ENCODE measurements at regions not wholly inside any gene's neighbourhood (a gene's known extent, or its start where the extent isn't known, plus 50 kb on each side); places are given as distances from the start of the nearest gene placed in this dataset.

DNA sequence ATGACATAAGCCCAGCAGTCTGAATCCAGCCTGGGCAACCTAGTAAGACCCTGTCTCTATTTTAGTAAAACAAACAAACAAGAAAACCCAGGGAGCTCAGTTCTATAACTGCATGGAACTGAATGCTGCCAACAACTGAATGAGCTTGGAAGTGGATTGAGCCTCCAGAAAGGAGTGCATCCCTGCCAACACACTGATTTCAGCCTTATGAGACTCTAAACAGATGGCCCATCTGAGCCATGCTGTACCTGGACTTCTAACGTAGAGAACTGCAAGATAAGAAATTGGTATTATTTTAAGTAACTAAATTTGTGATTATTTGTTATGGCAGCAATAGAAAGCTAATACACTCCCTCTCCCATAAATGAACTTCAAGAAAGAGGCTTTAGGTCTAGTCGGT lies 150.4 kb upstream of the RAI14 start:
- DNase-seq (ENCODE audit: low spot score): no peak

DNA sequence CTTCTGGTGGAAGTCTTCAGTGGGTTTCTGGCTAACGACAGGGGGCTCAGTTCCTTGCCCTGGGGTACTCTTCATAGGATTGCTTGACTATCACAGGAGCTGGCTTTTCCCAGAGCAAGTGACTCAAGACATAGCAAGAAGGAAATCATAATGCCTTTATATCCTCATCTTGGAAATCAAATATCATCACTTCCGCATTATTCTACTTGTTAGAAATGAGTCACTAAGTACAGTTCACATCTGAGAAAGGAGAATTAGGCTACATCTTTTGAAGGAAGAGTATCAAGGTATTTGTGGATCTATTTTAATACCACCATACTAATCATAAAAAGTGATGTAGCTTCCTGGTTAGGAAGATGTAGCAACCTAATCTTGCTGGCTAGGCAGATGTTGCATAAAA lies 148.2 kb upstream of the RAI14 start:
- no peak for DNase-seq (ENCODE audit: low spot score)

DNA sequence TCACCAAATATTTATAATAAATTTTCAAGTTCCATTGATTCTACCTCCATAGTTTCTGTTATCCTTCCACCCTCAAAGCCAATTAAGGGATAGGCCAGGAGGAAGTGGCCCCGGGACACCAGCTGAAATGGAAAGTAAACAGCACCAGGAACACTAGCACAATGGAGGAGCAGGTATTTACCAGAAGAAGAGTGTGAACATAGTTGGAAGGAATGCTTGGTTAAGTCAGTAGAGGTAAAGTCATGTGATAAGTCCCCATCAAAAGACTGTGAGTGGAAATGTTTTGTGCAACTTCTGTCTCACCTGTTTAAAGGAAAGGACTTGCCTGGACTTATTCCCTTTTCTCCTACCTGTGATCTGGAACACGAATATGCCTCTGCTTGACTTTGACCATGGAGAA lies 146.7 kb upstream of the RAI14 start:
- DNase-seq (ENCODE audit: low spot score): no peak

DNA sequence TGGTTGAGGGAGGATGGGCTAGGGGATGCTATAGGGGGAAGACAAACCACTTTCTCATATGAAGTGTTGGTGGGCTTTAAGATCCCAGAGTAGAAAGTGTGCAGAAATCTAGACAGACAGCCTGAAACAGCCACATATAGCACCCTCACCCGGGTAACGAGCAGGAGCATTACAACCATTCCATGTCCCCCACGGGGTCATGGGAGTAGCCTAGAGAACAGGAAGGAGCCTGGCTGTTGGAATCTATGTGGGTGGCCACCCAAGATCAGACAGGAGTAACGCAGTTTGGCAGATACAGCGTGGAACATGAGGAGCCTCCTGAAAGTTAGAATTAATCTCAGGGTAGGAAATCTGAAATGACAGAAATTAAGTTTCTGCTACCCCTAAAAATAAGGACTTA lies 146.1 kb upstream of the RAI14 start:
- DNase-seq (ENCODE audit: low spot score): no peak

DNA sequence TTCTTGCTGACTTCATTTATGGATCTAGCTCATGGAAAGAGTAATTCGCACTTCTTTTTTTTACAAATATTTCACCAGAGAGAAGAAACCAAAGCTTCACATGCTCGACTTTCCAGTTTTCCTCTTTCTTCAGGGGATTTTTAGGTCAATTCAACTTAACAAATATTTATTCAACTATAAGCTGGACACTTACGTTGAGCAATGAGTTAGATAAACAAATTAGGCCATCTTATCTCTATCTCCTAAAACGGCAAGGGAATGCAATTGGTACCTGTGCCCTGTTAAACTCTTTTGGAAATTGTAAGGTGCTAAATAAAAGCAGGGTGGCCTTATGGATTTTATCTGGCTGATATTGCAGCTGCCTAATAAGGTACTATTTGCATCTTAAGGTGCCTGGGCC lies 145.1 kb upstream of the RAI14 start:
- no peak for DNase-seq (ENCODE audit: low spot score)

DNA sequence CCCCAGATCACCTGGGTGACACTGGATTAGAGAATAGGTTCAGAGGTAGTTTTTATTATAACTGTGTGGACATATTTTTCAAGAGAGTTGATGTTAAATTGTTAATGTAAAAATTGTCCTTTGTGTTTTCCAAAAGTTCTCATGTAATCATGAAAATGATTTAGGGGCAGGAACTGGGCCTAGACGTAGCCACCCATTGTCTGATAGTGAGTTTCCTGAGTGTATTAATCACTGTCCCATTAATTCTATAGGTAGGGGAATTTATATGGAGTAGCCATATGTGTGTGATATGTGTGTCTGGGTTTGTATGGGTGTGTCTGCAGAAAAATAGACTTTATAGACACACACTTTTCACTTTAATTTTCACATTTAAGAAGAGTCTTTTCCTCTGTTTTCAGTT lies 144.6 kb upstream of the RAI14 start:
- no peak for DNase-seq (ENCODE audit: low spot score)

DNA sequence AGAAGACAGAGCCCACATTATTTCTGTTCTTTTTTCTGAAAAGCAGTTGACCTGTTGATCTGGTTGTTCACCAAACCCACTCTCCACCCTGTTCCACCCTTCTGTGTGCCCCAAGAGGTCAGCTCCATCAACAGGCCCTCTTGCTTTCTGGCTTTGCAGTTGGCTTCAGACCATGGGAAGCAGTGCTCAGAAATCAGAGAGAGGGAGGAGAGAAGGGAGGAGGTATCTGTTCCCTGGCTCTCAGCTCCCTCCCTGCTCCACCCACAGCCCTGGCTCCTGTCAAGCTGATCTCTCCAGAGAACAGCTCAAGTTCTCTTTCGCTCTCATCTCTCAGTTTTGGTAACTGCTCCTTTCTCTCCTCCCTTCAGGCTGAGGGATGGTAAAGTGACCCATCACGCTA lies 144.2 kb upstream of the RAI14 start:
- peak; percentile 47 for DNase-seq (ENCODE audit: low spot score)

DNA sequence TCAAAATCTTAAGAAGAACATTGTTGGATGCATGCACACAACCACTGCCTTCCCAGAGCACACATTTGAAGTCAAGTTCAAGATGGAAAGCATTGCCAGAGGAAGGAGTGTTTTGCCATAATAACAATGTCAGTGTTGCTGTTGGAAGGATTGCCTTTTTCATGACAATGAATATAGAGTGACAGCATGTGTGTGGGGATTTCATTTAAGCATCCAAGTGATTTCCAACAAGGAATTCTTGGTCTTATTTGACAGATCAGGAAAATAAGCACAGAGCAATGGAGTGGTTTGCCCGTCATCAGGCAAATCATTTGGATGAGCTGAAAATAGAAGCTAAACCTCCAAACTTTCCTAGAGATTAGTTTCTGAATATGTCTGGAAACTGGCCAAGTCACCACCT lies 140.0 kb upstream of the RAI14 start:
- DNase-seq (ENCODE audit: low spot score): no peak

DNA sequence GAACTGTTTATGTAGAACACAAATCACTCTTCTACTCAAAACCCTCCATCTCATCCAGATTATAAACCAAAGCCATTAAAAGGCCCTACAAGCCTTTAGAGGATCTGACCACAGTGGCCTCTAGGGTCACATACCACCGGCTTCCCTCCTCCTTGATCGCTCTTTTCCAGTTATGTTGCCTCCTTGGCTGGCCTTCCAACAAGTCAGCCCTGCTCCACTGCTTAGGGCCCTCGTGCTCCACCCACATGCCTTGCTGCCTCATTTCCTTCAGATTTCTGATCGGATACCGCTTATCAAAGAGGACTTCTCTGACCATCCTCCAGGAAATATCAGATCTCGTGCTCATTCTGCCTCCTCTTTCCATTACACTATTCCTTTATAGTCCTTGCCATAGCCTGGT lies 139.4 kb upstream of the RAI14 start:
- DNase-seq (ENCODE audit: low spot score): no peak

DNA sequence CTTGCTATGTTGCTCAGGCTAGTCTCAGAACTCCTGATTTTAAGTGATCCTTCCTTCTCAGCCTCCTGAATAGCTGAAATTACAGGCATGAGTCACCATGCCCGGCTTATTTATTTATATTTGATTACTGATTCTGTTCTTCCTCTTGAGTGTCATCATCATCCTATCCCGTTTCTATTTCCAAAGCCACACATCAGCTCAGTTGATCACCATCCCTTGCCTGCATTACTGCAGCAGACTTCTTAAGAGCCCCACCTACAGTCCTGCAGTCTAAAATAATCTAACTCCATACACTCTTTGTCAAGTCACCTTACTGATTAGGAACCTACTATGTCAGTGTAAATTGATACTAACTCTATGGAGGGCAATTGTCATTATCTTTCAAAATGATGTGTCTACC lies 138.9 kb upstream of the RAI14 start:
- no peak for DNase-seq (ENCODE audit: low spot score)

DNA sequence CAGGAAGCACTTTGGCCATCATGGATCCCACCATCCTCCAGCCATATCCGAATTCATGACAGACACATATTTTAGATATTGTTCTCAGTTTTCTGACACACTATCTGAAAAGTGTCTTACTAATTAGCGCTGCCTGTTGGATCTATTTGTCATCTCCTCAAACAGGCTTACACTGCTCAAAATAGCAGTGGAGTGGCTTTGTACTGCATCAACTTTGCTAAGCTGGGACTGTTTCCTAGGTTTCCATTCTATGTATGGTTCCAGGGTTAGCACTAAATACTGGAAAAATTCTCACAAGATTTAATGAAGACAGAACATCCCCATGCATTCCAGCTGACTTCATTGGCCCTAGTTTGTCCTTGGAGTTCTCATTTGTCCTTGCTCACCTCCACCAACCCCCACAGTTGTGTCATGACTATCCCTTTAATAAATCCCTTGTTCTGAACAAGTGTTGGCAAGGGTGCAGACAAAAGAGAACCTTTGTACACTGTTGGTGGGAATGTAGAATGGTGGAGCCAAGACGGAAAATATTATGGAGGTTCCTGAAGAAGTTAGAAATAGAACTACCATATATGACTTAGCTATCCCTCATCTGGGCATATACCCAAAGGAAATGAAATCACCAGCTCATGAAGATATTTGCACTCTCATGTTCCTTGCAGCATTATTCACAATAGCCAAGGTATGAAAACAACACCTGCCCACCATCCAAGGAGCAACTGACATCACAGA lies 136.5 kb upstream of the RAI14 start:
- no peak for DNase-seq (ENCODE audit: low spot score)

DNA sequence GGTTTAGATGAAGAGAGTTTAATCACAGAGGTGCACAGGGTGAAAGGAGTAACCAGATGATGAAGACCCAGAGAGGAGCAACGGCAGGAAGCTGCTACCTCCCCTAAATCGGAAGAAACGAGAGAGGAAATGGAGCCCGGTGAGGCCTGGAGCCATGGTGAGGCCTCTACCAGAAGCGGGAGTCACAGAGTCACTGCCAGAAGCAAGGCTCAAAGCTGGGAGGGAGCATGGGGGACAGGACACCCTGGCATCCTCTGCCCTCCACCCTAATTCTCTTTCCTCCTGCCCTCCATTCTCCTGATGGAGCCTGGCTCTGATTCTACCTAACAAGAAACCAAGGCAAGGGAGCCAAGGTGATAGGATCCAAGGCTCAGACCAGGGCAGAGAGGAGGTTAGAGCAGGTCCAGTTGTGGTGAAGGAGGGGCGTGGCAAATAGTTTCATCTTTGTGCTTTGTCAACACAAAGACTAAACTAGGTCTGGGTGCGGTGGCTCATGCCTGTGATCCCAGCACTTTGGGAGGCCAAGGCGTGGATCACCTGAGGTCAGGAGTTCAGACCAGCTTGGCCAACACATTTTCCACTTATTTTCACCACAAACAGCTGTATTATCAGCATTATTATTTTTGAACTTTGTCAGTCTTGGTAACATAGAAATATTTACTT lies 134.4 kb upstream of the RAI14 start:
- no peak for DNase-seq (ENCODE audit: low spot score)

DNA sequence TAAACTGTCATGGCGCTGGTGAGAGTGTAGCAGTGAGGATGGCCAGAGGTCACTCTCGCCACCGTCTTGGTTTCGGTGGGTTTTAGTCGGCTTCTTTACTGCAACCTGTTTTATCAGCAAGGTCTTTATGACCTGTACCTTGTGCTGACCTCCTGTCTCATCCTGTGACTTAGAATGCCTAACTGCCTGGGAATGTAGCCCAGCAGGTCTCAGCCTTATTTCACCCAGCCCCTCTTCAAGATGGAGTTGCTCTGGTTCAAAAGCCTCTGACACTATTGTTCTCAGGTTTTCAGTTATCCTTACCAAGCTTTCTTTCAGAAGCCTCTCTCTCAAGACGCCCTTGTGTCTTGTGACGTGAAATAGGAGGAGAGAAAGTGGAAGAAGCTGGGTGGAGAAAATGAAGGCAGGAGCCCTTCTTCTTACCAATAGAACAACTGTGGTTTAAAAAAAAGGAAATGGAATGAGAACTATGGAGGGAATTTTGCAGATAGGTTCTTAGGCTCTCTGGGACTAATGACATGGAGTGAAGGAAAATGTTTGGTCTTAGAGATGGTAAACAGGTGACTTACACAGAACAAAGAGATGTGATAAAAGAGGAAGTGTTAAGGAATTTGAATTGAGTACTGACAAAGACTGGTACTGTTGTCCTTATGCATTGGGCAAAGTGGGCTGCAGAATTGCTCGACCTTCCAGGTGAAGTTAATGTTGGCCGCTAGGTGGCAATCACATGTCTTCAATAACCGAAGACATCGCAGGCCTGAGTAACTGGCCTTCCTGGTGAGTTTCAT lies 133.3 kb upstream of the RAI14 start:
- DNase-seq (ENCODE audit: low spot score): peak; percentile 65

DNA sequence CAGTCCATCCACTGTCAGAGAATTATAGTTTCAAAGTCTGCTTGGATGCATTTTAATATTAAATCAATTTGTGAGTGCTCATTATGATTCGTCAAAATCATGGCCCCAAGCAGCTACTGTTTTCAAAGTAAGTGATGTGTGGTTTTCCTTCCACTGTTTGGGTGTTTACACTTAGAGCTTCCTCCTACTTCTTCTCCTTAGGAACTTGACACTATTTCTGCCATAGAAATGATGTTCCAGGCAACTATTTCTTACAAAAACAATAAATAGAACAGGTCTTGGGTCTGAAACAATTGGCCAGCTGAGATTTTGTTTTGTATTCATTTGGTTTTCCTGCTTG lies 132.8 kb upstream of the RAI14 start:
- DNase-seq (ENCODE audit: low spot score): no peak

DNA sequence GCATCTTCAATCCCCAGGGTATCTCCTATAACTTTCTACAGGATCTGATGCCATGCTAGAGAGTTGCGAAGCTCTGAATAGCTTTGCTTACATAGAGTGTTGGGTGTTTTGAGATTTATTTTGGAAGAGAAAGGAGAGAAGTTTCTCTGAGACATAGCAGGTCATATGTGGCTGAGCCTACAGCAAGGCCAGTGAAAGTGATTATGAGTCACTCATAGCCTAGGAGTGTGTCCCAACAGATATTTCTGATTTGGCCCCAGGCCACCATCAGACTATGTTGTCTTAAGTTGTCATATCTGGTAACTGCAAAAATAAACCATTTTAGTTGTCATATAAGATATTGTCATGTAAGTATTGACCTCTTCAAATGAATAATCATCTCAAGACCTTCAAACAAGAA lies 132.0 kb upstream of the RAI14 start:
- DNase-seq (ENCODE audit: low spot score): no peak

DNA sequence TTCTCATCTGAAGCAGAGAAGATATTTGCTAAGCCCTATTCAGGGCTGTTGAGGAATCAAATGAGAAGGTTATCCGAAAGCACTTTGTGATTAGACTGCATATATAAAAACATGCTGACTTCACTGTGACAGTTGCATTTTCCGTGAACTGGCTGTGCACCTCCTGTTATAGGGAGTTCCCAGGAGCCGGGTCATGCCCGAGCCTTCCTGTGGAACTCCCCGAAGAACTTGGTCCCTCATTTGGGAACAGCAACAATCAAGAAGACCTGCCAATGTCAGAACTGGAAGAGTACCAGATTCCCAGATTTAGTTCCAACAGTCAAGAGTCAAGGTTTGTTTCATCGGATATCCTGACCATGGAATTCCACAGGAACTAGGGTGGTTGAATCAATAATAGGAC lies 130.4 kb upstream of the RAI14 start:
- no peak for DNase-seq (ENCODE audit: low spot score)

DNA sequence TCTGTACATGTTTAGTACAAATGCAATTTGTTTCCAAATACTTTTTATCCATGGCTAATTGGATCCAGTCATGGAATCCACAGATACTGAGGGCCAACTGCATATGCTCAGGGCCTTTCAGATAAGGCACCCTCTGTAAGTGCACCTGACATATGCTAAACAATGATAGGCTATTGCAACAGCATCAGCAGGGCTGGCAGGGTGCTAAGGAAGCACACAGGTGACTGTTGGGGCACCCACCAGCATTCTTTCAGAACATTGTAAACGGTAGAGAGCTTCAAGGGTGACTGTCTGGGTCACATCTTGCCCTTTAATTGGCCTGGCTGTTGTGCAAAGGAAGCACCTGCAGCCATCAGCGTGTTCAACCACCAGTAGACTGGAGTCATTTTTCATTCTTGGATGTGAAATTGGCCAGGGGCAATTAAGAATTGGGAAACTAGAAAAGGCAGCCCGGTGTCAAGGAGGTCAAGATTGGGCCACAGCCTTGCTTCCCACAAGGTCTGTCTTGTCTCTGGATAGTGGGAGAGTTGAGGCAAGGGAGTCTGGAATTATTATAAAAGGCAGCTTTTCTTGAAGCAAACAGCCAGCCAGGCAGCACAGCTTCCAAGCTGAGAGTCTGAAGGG lies 129.3 kb upstream of the RAI14 start:
- no peak for DNase-seq (ENCODE audit: low spot score)

DNA sequence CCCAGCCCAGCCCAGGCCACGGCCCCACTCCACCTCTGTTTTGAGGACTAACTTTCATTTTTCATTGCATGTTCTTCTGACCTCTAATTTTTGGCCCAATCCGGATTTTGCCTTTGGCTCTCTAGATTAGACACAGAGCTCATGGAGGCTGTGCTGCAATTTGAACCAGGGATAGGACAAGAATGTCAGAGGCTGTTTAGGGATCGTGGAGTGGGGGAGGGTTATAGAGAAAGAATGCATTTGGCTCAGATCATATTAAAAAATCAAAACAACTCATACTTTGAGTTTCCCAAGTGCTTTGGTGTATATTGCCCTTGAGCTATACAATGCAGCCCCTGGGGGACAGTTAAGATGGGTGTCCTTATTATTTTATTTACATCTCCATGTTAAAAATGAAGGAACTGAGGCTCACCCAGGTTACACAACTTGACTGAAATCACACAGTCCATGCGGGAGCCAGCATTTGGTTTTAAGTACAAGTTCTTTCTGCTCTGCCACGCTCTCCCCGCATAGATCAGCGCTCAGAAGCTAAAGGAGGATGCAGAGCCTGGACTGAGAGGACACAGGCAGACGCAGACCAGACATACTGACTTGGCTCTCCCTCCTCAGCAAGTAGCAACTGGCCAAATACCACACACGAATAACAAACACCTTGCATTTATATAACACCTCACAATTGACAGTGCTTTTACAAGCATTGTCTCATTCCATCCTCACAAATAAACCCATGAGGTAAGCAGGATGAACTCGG lies 126.4 kb upstream of the RAI14 start:
- DNase-seq (ENCODE audit: low spot score): no peak

DNA sequence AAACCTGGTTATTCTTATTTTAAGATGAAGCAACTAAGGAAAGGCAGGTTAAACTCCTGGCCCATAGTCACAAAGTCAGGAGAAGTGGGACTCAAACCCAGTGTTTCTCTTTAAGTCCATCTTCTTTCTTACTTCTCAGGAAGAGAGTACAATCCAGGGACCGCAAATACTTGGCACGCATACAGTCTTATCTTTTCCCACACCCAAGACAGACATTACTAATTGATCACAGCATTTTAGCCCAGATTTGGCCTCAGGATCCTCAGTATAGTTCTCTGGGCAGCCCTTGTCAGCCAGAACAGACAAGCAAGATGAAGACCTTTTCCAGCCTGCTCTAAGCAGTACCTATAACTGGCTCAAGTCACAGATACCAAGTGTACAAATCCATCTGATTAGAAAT lies 125.5 kb upstream of the RAI14 start:
- no peak for DNase-seq (ENCODE audit: low spot score)

DNA sequence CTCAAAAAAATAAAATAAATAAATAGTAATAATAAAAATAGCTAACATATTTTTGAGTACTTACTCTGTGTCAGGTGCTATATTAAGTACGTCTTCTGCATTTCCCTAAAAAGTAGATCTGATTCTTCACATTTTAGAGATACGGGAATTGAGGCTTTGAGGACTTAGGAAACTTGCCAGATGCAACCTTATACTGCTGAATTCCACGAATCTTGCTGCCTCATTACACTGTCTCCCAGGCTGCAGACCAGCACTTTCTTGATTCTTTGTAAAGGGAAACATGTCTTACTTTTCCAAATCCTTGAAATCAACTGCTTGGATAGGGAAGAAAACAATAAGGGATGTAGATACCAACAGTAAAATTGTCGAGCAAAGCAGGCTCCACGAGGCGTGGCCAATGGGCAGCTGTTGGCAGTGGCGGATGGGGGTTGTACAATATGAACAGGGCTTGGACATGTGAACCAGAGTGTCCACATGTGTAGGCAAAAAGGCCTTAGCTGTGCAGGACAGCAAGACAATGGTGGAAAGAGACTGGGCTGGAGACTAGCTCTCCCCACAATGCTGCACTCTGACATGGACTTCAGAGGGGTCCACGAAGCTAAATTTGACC lies 124.3 kb upstream of the RAI14 start:
- no peak for DNase-seq (ENCODE audit: low spot score)

DNA sequence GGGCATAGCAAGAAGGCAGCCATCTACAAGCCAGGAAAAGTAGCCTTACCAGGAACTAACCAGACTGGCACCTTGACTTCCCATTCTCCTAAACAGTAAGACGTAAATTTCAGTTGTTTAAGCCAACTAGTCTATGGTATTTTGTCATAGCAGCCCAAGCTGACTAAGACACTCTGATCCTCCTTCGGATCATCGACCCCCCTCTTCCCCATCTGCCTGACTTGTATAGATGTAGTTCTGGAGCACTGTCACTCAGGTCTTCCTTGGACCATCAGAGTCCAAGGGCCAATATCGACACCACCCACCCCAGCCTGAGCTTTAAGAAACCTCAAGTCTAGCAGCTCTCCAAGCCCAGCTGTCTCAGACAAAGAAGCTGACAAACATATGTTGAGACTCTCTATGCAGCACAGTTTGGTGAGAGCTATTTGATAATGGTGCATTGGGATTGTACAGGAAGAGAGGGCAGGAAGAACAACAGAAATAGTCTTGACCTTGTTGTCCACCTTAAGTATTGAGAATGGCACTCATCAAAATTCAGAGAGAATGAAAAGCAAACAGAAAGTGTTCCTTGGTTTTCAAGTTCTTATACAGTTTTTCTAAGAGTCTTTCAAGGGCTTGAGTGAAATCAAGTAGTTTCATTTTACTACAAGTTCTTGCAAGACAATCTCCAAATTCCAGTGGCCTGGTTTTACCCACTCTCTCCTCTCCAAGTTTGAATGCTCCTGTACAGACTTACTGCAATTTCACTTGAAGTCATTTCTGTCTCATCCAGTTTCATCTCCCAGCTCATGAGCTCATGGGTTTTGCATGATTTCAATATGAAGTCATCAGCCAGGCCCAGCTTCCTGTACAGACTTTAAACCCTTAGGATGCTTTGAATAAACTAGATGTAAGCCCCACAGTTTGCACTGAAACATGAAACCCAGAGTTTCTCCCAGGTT lies 122.3 kb upstream of the RAI14 start:
- DNase-seq (ENCODE audit: low spot score): no peak

All from HuH-7.5 (cell line).